IMR-90 (cell line): ENCODE measurements at regions not wholly inside any gene's neighbourhood (a gene's known extent, or its start where the extent isn't known, plus 50 kb on each side); places are given as distances from the start of the nearest gene placed in this dataset.

Source experiments
- ATAC-seq: fragments of 200-7000 bp; cut with Tn5 transposase; 2 replicates; pipeline ENCODE4 v1.9.1; 2020; ENCODE audit warnings: low read depth, mild to moderate bottlenecking, moderate library complexity
- BruUV-seq: library from RNA; stranded (reverse); fragments of 400-500 nt; replicated peaks from 2 replicates; lab custom pipeline; 2021; lab: Mats Ljungman, UMichigan
- CTCF ChIA-PET: fragments of 300-600 bp; formaldehyde crosslinking; extraction: SDS; loops from one replicate; lab custom pipeline; 2021; ENCODE audit warnings: antibody characterized with exemption; lab: Yijun Ruan, JAX
- POLR2A ChIA-PET: fragments of 300-600 bp; sonication (Branson Sonifier 250); formaldehyde crosslinking; loops from one replicate; lab custom pipeline; 2022; ENCODE audit warnings: antibody characterized with exemption; ENCODE audit not compliant: unreplicated experiment; lab: Charles Lee
- DNase-seq: peaks from one replicate; pipeline ENCODE4 v3.0.0; 2013
- H2AFZ ChIP-seq: replicated peaks from 2 replicates; pipeline ENCODE3; 2013; ENCODE audit warnings: low read length, mild to moderate bottlenecking; ENCODE audit not compliant: poor library complexity
- H2AK5ac ChIP-seq: 2 replicates; pipeline ENCODE4 v1.6.1; 2013; ENCODE audit warnings: low read depth, low read length, inconsistent platforms
- H2AK9ac ChIP-seq: replicated peaks from 2 replicates; pipeline ENCODE3; 2013; ENCODE audit warnings: mild to moderate bottlenecking, low read depth, low read length, moderate library complexity; ENCODE audit not compliant: poor library complexity
- H2BK120ac ChIP-seq: 2 replicates; pipeline ENCODE4 v1.6.1; 2013; ENCODE audit warnings: low read depth, low read length, inconsistent platforms
- H2BK15ac ChIP-seq: 3 replicates; pipeline ENCODE4 v1.6.1; 2013; ENCODE audit warnings: low read depth, low read length, inconsistent platforms
- H2BK20ac ChIP-seq: 2 replicates; pipeline ENCODE4 v1.6.1; 2013; ENCODE audit warnings: low read depth, mild to moderate bottlenecking, inconsistent platforms, low read length, moderate library complexity
- H2BK5ac ChIP-seq: 2 replicates; pipeline ENCODE4 v1.6.1; 2013; ENCODE audit warnings: mild to moderate bottlenecking, low read depth, low read length, inconsistent platforms; ENCODE audit not compliant: poor library complexity, severe bottlenecking
- H3K14ac ChIP-seq: replicated peaks from 2 replicates; pipeline ENCODE4 v1.6.1; 2013; ENCODE audit warnings: low read depth, low read length, inconsistent platforms
- H3K18ac ChIP-seq: 2 replicates; pipeline ENCODE4 v1.6.1; 2013; ENCODE audit warnings: low read depth, low read length, control low read depth
- H3K23ac ChIP-seq: 2 replicates; pipeline ENCODE4 v1.6.1; 2013; ENCODE audit warnings: low read depth, low read length, inconsistent platforms
- H3K27ac ChIP-seq: 2 replicates; pipeline ENCODE4 v1.5.1; 2013; ENCODE audit warnings: mild to moderate bottlenecking, control low read depth, low read length; ENCODE audit not compliant: insufficient read depth
- H3K27me3 ChIP-seq: 2 replicates; pipeline ENCODE4 v1.6.1; 2013; ENCODE audit warnings: low read length; ENCODE audit not compliant: control insufficient read depth, insufficient read depth
- H3K36me3 ChIP-seq: 2 replicates; pipeline ENCODE4 v1.6.1; 2013; ENCODE audit warnings: low read length, mixed read lengths; ENCODE audit not compliant: control insufficient read depth, insufficient read depth
- H3K4ac ChIP-seq: 2 replicates; pipeline ENCODE4 v1.6.1; 2013; ENCODE audit warnings: low read depth, low read length, inconsistent platforms
- H3K4me1 ChIP-seq: 2 replicates; pipeline ENCODE4 v1.6.1; 2013; ENCODE audit warnings: low read length, mixed read lengths; ENCODE audit not compliant: control insufficient read depth, insufficient read depth
- H3K4me2 ChIP-seq: 2 replicates; pipeline ENCODE4 v1.6.1; 2013; ENCODE audit warnings: low read depth, mild to moderate bottlenecking, control low read depth, low read length, moderate library complexity
- H3K4me3 ChIP-seq: 2 replicates; pipeline ENCODE4 v1.5.1; 2013; ENCODE audit warnings: low read depth, mild to moderate bottlenecking, control low read depth, low read length, moderate library complexity; ENCODE audit not compliant: insufficient read depth
- H3K56ac ChIP-seq: 2 replicates; pipeline ENCODE4 v1.6.1; 2013; ENCODE audit warnings: low read length, inconsistent platforms; ENCODE audit not compliant: insufficient read depth; ENCODE audit errors: extremely low read depth
- H3K79me1 ChIP-seq, 2 experiments: 2 replicates each; pipeline ENCODE4 v1.6.1; 2013; ENCODE audit warnings: low read length in 2 of 2, inconsistent platforms in 1 of 2, low read depth in 1 of 2
- H3K9ac ChIP-seq: 2 replicates; pipeline ENCODE4 v1.6.1; 2013; ENCODE audit warnings: low read depth, low read length, control low read depth
- H3K9me1 ChIP-seq: 2 replicates; pipeline ENCODE4 v1.6.1; 2013; ENCODE audit warnings: low read length, inconsistent platforms; ENCODE audit not compliant: insufficient read depth
- H3K9me3 ChIP-seq: 2 replicates; pipeline ENCODE4 v1.6.1; 2013; ENCODE audit warnings: low read length; ENCODE audit not compliant: control insufficient read depth, insufficient read depth
- H4K20me1 ChIP-seq: 2 replicates; pipeline ENCODE4 v1.6.1; 2013; ENCODE audit warnings: low read length, inconsistent platforms; ENCODE audit not compliant: insufficient read depth
- H4K5ac ChIP-seq: 2 replicates; pipeline ENCODE4 v1.6.1; 2013; ENCODE audit warnings: mild to moderate bottlenecking, low read depth, low read length, control low read depth
- H4K8ac ChIP-seq, 2 experiments: 2 replicates each; pipeline ENCODE4 v1.6.1; 2013; ENCODE audit warnings: low read depth in 2 of 2, low read length in 2 of 2, control low read depth in 1 of 2, inconsistent platforms in 1 of 2
- H4K91ac ChIP-seq: 2 replicates; pipeline ENCODE4 v1.6.1; 2013; ENCODE audit warnings: low read depth, low read length, inconsistent platforms; ENCODE audit not compliant: insufficient read depth
- CEBPB ChIP-seq: IDR thresholded peaks from 2 replicates; pipeline ENCODE4 v1.6.1; 2012; ENCODE audit warnings: low read depth, low read length, improper control_type of control experiment
- RAD21 ChIP-seq: IDR thresholded peaks from 2 replicates; pipeline ENCODE4 v1.6.1; 2012; ENCODE audit warnings: low read length, improper control_type of control experiment
- SMC3 ChIP-seq: fragments of 150-350 bp; IDR thresholded peaks from 2 replicates; pipeline ENCODE4 v1.6.1; 2016; ENCODE audit warnings: low read depth, mild to moderate bottlenecking, antibody characterized with exemption, low read length, moderate library complexity
- USF2 ChIP-seq: fragments of 150-350 bp; IDR thresholded peaks from 2 replicates; pipeline ENCODE4 v1.6.1; 2017; ENCODE audit warnings: mild to moderate bottlenecking, antibody characterized with exemption, low read length, low read depth
- WGBS, 2 experiments: methylation state at CpG; one replicate each; pipeline versions ENCODE4 v1.1.5 to v1.1.7; 2013; ENCODE audit warnings: missing lambda C conversion rate in 2 of 2; ENCODE audit not compliant: insufficient read length in 1 of 2; ENCODE audit errors: extremely low coverage in 2 of 2; 5-methylcytosine and 5-hydroxymethylcytosine counted together
- dilution Hi-C: fragments of 300-500 bp; cut with HindIII; formaldehyde crosslinking; loops from one replicate; pipeline ENCODE4 v1.14.3; 2018; ENCODE audit warnings: low sequenced_read_pairs; ENCODE audit not compliant: unreplicated experiment
- in situ Hi-C: fragments of 300-500 bp; cut with MboI; formaldehyde crosslinking; loops from 3 replicates; pipeline ENCODE4 v1.14.3; 2019; ENCODE audit warnings: low sequenced_read_pairs, inconsistent platforms, mixed read lengths
- intact Hi-C: fragments of 100-400 bp; cut with micrococcal nuclease; formaldehyde crosslinking; loops from 2 replicates; pipeline ENCODE4 v1.10.0; 2022

- Histone ChIP-seq H3K4me1 (no peaks in the 10 kb centered on the region), H3K14ac (no peak overlapping the region), H2BK20ac (no peak overlapping the region), H3K9ac (no peak overlapping the region), H3K4ac (no peak overlapping the region), H3K27me3 (peaks cover 11% of the 10 kb centered on the region), H2AK5ac (no peak overlapping the region), H2AFZ (no peak overlapping the region), H3K18ac (no peak overlapping the region), H2BK120ac (no peak overlapping the region), H2AK9ac (no peak overlapping the region), H3K9me3 (peaks cover 2% of the 10 kb centered on the region; the same call in 1 of the 2 replicates), H4K8ac (no peak overlapping the region), H3K4me2 (no peak overlapping the region), H4K20me1 (no peaks in the 10 kb centered on the region), H3K79me1 (no peaks in the 10 kb centered on the region), H2BK15ac (no peak overlapping the region), H2BK5ac (no peak overlapping the region), H3K4me3 (no peak overlapping the region), H4K5ac (no peak overlapping the region), H3K56ac (no peak overlapping the region), H3K36me3 (no peaks in the 10 kb centered on the region), H3K23ac (no peak overlapping the region), H4K91ac (no peak overlapping the region), H3K27ac (no peak overlapping the region), H3K9me1 (no peaks in the 10 kb centered on the region)
- intact Hi-C loops (no loop called here), in situ Hi-C loops (no loop called here), dilution Hi-C loops (no loop called here)
- ATAC-seq, result no peak
- TF ChIP-seq SMC3 (no peak), CEBPB (no peak), RAD21 (no peak), USF2 (no peak)
- ChIA-PET POLR2A (no interaction called here), CTCF (no interaction called here)
- WGBS, 2 experiments, result 30% methylated on average over 2 of the region's 9 CpGs; no CpG with 5 or more reads in 1 of the 2 experiments
- no TSS peak for BruUV-seq
- no peak for DNase-seq
These were observed 51.3 kb upstream of the IRX4 start for GRCh38 chr5:1934056-1934394.
